Ishikawa (cell line): ENCODE measurements at regions not wholly inside any gene's neighbourhood (a gene's known extent, or its start where the extent isn't known, plus 50 kb on each side); places are given as distances from the start of the nearest gene placed in this dataset.

Experiments
- CEBPB ChIP-seq: IDR thresholded peaks from 2 replicates; pipeline ENCODE4 v1.6.1; 2012
- CREB1 ChIP-seq: IDR thresholded peaks from 2 replicates; pipeline ENCODE4 v1.6.1; 2012; ENCODE audit warnings: low read depth
- EGR1 ChIP-seq: IDR thresholded peaks from 2 replicates; pipeline ENCODE4 v1.6.1; 2012
- EP300 ChIP-seq: IDR thresholded peaks from 2 replicates; pipeline ENCODE4 v1.6.1; 2012; ENCODE audit warnings: borderline replicate concordance
- RAD21 ChIP-seq: IDR thresholded peaks from 2 replicates; pipeline ENCODE4 v1.6.1; 2012; ENCODE audit warnings: low read depth
- TAF1 ChIP-seq: IDR thresholded peaks from 2 replicates; pipeline ENCODE4 v1.6.1; 2012; ENCODE audit warnings: low read depth, mild to moderate bottlenecking
- TCF12 ChIP-seq: IDR thresholded peaks from 2 replicates; pipeline ENCODE4 v1.6.1; 2012; ENCODE audit warnings: low read depth
- YY1 ChIP-seq: IDR thresholded peaks from 2 replicates; pipeline ENCODE4 v1.6.1; 2012; ENCODE audit warnings: low read depth
- ZBTB7A ChIP-seq: IDR thresholded peaks from 2 replicates; pipeline ENCODE4 v1.6.1; 2012; ENCODE audit warnings: low read depth
- TF ChIP-seq, protein P1 (sequence below): IDR thresholded peaks from 2 replicates; pipeline ENCODE4 v1.6.1; 2012
- TF ChIP-seq, protein P2 (sequence below): IDR thresholded peaks from 2 replicates; pipeline ENCODE4 v1.6.1; 2012

DNA sequence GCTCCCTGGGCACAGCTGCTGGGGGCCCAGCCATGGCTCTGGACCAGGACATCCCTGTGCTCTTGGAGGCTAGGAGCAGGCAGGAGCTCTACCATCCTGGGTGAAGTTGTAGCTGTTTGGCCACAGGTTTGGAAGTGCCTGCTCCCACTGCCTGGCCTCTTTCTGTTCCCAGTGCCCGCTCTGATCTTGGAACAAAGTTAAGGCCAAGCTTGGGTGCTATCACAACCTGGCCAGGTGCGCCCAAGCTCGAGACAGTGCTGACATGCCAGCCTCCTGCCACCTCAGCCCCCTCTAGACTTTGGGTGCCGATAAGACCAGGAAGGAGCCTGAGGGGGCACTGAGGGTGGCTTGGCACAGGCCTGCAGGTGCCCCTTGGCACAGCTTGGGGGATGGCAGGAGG, 686.1 kb upstream of the AADAT start:
- no peak for TF ChIP-seq YY1
- no peak for TF ChIP-seq CREB1
- TF ChIP-seq CEBPB, result no peak
- no peak for TF ChIP-seq EP300
- TF ChIP-seq, protein P1, sequence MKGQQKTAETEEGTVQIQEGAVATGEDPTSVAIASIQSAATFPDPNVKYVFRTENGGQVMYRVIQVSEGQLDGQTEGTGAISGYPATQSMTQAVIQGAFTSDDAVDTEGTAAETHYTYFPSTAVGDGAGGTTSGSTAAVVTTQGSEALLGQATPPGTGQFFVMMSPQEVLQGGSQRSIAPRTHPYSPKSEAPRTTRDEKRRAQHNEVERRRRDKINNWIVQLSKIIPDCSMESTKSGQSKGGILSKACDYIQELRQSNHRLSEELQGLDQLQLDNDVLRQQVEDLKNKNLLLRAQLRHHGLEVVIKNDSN, result no peak
- no peak for TF ChIP-seq RAD21
- TF ChIP-seq, protein P2, sequence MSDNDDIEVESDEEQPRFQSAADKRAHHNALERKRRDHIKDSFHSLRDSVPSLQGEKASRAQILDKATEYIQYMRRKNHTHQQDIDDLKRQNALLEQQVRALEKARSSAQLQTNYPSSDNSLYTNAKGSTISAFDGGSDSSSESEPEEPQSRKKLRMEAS, result no peak
- no peak for TF ChIP-seq ZBTB7A
- TF ChIP-seq TCF12, result no peak
- no peak for TF ChIP-seq TAF1
- no peak for TF ChIP-seq EGR1
